Fibroblast of villous mesenchyme (primary cell): ENCODE measurements at regions not wholly inside any gene's neighbourhood (a gene's known extent, or its start where the extent isn't known, plus 50 kb on each side); places are given as distances from the start of the nearest gene placed in this dataset.
"Not testable (repeated sequence)": the region's sequence is repeated elsewhere in the genome, so short reads cannot be mapped to it uniquely, and the experiment has no call there.

ENCODE experiments used
- DNase-seq: peaks from one replicate; pipeline ENCODE4 v3.0.0-alpha.2; 2010; ENCODE audit warnings: low read depth
- H3K4me3 ChIP-seq: 2 replicates; pipeline ENCODE4 v1.5.1; 2011; ENCODE audit warnings: low read depth, mild to moderate bottlenecking, low read length
- TF ChIP-seq, protein P1 (sequence below): IDR thresholded peaks from 2 replicates; pipeline ENCODE4 v1.5.1; 2012; ENCODE audit warnings: low read depth, mild to moderate bottlenecking, low read length; ENCODE audit not compliant: insufficient read depth

- TF ChIP-seq, protein P1, sequence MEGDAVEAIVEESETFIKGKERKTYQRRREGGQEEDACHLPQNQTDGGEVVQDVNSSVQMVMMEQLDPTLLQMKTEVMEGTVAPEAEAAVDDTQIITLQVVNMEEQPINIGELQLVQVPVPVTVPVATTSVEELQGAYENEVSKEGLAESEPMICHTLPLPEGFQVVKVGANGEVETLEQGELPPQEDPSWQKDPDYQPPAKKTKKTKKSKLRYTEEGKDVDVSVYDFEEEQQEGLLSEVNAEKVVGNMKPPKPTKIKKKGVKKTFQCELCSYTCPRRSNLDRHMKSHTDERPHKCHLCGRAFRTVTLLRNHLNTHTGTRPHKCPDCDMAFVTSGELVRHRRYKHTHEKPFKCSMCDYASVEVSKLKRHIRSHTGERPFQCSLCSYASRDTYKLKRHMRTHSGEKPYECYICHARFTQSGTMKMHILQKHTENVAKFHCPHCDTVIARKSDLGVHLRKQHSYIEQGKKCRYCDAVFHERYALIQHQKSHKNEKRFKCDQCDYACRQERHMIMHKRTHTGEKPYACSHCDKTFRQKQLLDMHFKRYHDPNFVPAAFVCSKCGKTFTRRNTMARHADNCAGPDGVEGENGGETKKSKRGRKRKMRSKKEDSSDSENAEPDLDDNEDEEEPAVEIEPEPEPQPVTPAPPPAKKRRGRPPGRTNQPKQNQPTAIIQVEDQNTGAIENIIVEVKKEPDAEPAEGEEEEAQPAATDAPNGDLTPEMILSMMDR: no peak
- no peak for DNase-seq
- no peak overlapping the region for H3K4me3 ChIP-seq
Measured at GRCh38 chr5:16383544-16384052, 82.0 kb downstream of the ZNF622 start.

- TF ChIP-seq, protein P1: no peak
- DNase-seq: no peak
- no peak overlapping the region for H3K4me3 ChIP-seq
Measured at GRCh38 chr5:16382047-16382446, 83.6 kb downstream of the ZNF622 start.

GRCh38 chr5:16378762-16379161, 86.8 kb downstream of the ZNF622 start:
- no peak overlapping the region for H3K4me3 ChIP-seq
- TF ChIP-seq, protein P1: no peak
- no peak for DNase-seq

DNA sequence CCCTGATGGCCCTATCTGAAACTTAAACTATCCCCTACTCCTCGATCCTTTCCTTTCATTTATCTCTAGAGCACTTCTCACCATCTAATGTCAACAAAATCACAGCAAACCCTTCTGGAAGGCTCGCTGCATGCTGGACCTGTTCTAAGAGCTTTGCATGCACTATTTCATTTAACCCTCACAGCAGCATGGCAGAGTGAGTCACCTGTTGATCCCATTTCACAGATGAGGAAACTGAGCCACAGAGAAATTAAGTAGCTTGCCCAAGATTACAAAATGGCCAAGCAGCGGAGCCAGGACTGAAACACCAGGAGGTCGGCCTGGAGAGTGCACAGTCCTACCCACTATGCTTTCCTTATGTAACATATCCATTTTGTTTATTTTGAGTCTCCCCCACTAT, 93.1 kb downstream of the ZNF622 start:
- TF ChIP-seq, protein P1: no peak
- H3K4me3 ChIP-seq: no peak overlapping the region
- DNase-seq: no peak

GRCh38 chr5:16366491-16366890, 99.1 kb downstream of the ZNF622 start:
- TF ChIP-seq, protein P1: no peak
- no peak for DNase-seq
- H3K4me3 ChIP-seq: no peak overlapping the region

- no peak for DNase-seq
- no peak overlapping the region for H3K4me3 ChIP-seq
- TF ChIP-seq, protein P1: no peak
Measured at GRCh38 chr5:16364910-16365309, 100.7 kb downstream of the ZNF622 start.

DNA sequence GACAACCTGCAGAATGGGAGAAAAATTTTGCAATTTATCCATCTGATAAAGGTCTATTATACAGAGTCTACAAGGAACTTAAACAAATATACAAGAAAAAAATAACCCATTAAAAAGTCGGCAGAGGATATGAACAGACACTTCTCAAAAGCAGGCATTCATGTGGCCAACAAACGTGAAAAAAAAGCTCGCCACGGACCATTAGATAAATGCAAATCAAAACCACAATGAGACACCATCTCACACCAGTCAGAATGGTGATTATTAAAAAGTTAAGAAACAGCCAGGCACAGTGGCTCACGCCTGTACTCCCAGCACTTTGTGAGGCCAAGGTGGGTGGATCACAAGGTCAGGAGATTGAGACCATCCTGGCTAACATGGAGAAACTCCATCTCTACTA, 112.2 kb downstream of the ZNF622 start:
- not testable (repeated sequence) for DNase-seq, H3K4me3 ChIP-seq
